IMR-90 (cell line): ENCODE measurements at regions not wholly inside any gene's neighbourhood (a gene's known extent, or its start where the extent isn't known, plus 50 kb on each side); places are given as distances from the start of the nearest gene placed in this dataset.

Experiments
- FOS ChIP-seq: fragments of 150-350 bp; IDR thresholded peaks from 2 replicates; pipeline ENCODE4 v1.6.1; 2016; ENCODE audit warnings: low read depth, low read length
- POLR2A ChIP-seq: IDR thresholded peaks from 2 replicates; pipeline ENCODE4 v1.6.1; 2012; ENCODE audit warnings: mild to moderate bottlenecking, low read depth, low read length
- RFX5 ChIP-seq: IDR thresholded peaks from 2 replicates; pipeline ENCODE4 v1.8.0; 2012; ENCODE audit warnings: low read depth, mild to moderate bottlenecking, low read length, moderate library complexity
- SMC3 ChIP-seq: fragments of 150-350 bp; IDR thresholded peaks from 2 replicates; pipeline ENCODE4 v1.6.1; 2016; ENCODE audit warnings: low read depth, mild to moderate bottlenecking, antibody characterized with exemption, low read length, moderate library complexity
- TF ChIP-seq, protein P1 (sequence below): conservative IDR thresholded peaks from 2 replicates; pipeline ENCODE4 v1.5.1; 2012; ENCODE audit warnings: mild to moderate bottlenecking, low read depth, low read length, improper control_type of control experiment
- TF ChIP-seq, protein P2 (sequence below): fragments of 150-350 bp; IDR thresholded peaks from 2 replicates; pipeline ENCODE4 v1.6.1; 2016; ENCODE audit warnings: low read depth, mild to moderate bottlenecking, low read length, moderate library complexity, borderline replicate concordance

DNA sequence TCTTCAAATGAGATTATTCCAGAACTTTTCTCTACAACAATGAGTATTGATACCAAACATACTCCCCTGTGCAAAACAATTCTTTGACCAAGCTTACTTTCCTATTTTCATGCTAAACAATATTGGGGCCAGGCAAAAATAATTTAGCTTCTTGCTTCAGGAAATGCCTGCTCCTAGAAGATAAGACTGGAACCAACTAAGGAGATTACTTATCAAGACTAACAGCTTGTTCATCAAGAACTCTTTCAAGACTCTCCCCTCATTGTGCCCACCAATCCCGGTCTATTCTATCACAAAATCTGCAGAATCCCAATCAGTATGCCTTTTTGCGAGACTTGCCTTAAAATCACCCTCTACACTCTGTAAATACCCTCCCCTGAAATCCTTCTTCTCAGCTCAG, 536.6 kb downstream of the RWDD3 start:
- TF ChIP-seq FOS (no peak), POLR2A (no peak), SMC3 (no peak), RFX5 (no peak)
- TF ChIP-seq, protein P1, sequence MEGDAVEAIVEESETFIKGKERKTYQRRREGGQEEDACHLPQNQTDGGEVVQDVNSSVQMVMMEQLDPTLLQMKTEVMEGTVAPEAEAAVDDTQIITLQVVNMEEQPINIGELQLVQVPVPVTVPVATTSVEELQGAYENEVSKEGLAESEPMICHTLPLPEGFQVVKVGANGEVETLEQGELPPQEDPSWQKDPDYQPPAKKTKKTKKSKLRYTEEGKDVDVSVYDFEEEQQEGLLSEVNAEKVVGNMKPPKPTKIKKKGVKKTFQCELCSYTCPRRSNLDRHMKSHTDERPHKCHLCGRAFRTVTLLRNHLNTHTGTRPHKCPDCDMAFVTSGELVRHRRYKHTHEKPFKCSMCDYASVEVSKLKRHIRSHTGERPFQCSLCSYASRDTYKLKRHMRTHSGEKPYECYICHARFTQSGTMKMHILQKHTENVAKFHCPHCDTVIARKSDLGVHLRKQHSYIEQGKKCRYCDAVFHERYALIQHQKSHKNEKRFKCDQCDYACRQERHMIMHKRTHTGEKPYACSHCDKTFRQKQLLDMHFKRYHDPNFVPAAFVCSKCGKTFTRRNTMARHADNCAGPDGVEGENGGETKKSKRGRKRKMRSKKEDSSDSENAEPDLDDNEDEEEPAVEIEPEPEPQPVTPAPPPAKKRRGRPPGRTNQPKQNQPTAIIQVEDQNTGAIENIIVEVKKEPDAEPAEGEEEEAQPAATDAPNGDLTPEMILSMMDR, result no peak
- TF ChIP-seq, protein P2, sequence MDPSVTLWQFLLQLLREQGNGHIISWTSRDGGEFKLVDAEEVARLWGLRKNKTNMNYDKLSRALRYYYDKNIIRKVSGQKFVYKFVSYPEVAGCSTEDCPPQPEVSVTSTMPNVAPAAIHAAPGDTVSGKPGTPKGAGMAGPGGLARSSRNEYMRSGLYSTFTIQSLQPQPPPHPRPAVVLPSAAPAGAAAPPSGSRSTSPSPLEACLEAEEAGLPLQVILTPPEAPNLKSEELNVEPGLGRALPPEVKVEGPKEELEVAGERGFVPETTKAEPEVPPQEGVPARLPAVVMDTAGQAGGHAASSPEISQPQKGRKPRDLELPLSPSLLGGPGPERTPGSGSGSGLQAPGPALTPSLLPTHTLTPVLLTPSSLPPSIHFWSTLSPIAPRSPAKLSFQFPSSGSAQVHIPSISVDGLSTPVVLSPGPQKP, result no peak
